A549 (cell line): ENCODE measurements at regions not wholly inside any gene's neighbourhood (a gene's known extent, or its start where the extent isn't known, plus 50 kb on each side); places are given as distances from the start of the nearest gene placed in this dataset.

Experiments
- ATAC-seq, 2 experiments: fragments of 200-7000 bp in 1 of 2; fragments of >200 bp in 1 of 2; cut with Nextera tagmentation in 1 of 2; cut with Tn5 transposase in 1 of 2; 3 replicates each; pipeline versions ENCODE4 v1.8.0 to v1.9.1; 2018 to 2020; ENCODE audit warnings: mild to moderate bottlenecking in 1 of 2, moderate library complexity in 1 of 2
- CTCF ChIA-PET: fragments of 300-600 bp; sonication (Branson Sonifier 250); formaldehyde crosslinking; extraction: SDS; loops from one replicate; lab custom pipeline; 2021; ENCODE audit warnings: antibody characterized with exemption, inconsistent platforms; lab: Yijun Ruan, JAX
- POLR2A ChIA-PET: fragments of 350-600 bp; formaldehyde crosslinking; extraction: SDS; loops from one replicate; lab custom pipeline; 2021; ENCODE audit warnings: antibody characterized with exemption, inconsistent platforms; lab: Yijun Ruan, JAX
- DNase-seq, 2 experiments: peaks; one replicate each; pipeline versions ENCODE4 v3.0.0 to v3.0.0-alpha.2; 2011 to 2016; ENCODE audit warnings: low read depth in 1 of 2, low spot score in 1 of 2
- FAIRE-seq: peaks from 2 replicates; lab custom pipeline; 2011; peaks lifted over from hg19 to GRCh38; lab: Jason Lieb, UNC
- H3K27ac ChIP-seq, 2 experiments: fragments of >200 bp; sonication (Bioruptor Twin); formaldehyde crosslinking; 3 replicates each; pipeline ENCODE4 v1.5.1; 2016 to 2017
- H3K4me1 ChIP-seq: fragments of >200 bp; sonication (Bioruptor Twin); formaldehyde crosslinking; 3 replicates; pipeline ENCODE4 v1.6.1; 2016
- H3K4me2 ChIP-seq: fragments of >200 bp; sonication (Bioruptor Twin); formaldehyde crosslinking; 3 replicates; pipeline ENCODE4 v1.6.1; 2016
- H3K4me3 ChIP-seq: fragments of >200 bp; sonication (Bioruptor Twin); formaldehyde crosslinking; 3 replicates; pipeline ENCODE4 v1.5.1; 2016
- H3K9me3 ChIP-seq: fragments of >200 bp; sonication (Bioruptor Twin); formaldehyde crosslinking; 3 replicates; pipeline ENCODE4 v1.6.1; 2016
- ATOH8 ChIP-seq: fragments of 250-450 bp; sonication (Bioruptor Pico); IDR thresholded peaks from 2 replicates; pipeline ENCODE4 v1.5.0; 2020; ENCODE audit warnings: low read depth, mild to moderate bottlenecking, moderate library complexity
- BCL3 ChIP-seq: fragments of >200 bp; sonication (Bioruptor Twin); formaldehyde crosslinking; IDR thresholded peaks from 3 replicates; pipeline ENCODE4 v1.6.1; 2016
- CBX2 ChIP-seq: fragments of 200-600 bp; sonication (generic); IDR thresholded peaks from 2 replicates; pipeline ENCODE4 v1.6.1; 2016; ENCODE audit warnings: low read depth, mild to moderate bottlenecking, borderline replicate concordance
- CBX8 ChIP-seq: fragments of 200-600 bp; sonication (generic); IDR thresholded peaks from 2 replicates; pipeline ENCODE4 v1.6.1; 2016
- CEBPB ChIP-seq, 2 experiments: fragments of >200 bp in 1 of 2; sonication (Bioruptor Twin) in 1 of 2; formaldehyde crosslinking in 1 of 2; IDR thresholded peaks; 2 replicates each; pipeline ENCODE4 v1.6.1; 2012 to 2016
- CHD4 ChIP-seq: fragments of 200-600 bp; sonication (generic); IDR thresholded peaks from 2 replicates; pipeline ENCODE4 v1.6.1; 2016; ENCODE audit warnings: antibody characterized with exemption, mild to moderate bottlenecking, borderline replicate concordance
- CTCF ChIP-seq: fragments of >200 bp; sonication (Bioruptor Twin); formaldehyde crosslinking; IDR thresholded peaks from 3 replicates; pipeline ENCODE4 v1.5.1; 2016
- E2F6 ChIP-seq: IDR thresholded peaks from 2 replicates; pipeline ENCODE4 v1.6.1; 2012; ENCODE audit warnings: low read depth, borderline replicate concordance
- ESRRA ChIP-seq: fragments of 150-350 bp; IDR thresholded peaks from 2 replicates; pipeline ENCODE4 v1.6.1; 2014; ENCODE audit warnings: mild to moderate bottlenecking, low read length, borderline replicate concordance
- FOSL2 ChIP-seq, 2 experiments: fragments of 450-650 bp in 1 of 2; fragments of >200 bp in 1 of 2; sonication (Bioruptor Twin) in 1 of 2; formaldehyde crosslinking; IDR thresholded peaks; 2 replicates each; pipeline versions ENCODE4 v1.5.0 to v1.6.1; 2016 to 2020; ENCODE audit warnings: mild to moderate bottlenecking in 1 of 2, moderate library complexity in 1 of 2
- HDAC2 ChIP-seq: fragments of 200-600 bp; sonication (generic); IDR thresholded peaks from 2 replicates; pipeline ENCODE4 v1.6.1; 2016
- HEYL ChIP-seq: fragments of 250-450 bp; sonication (Bioruptor Pico); IDR thresholded peaks from 2 replicates; pipeline ENCODE4 v1.8.0; 2021; ENCODE audit warnings: mild to moderate bottlenecking, moderate library complexity
- HOXA7 ChIP-seq: fragments of 250-450 bp; sonication (Bioruptor Pico); IDR thresholded peaks from 2 replicates; pipeline ENCODE4 v1.5.0; 2020; ENCODE audit warnings: mild to moderate bottlenecking, moderate library complexity
- HOXB13 ChIP-seq: fragments of 250-450 bp; sonication (Bioruptor Pico); IDR thresholded peaks from 2 replicates; pipeline ENCODE4 v1.5.0; 2020; ENCODE audit warnings: low read depth, mild to moderate bottlenecking, moderate library complexity
- KDM5A ChIP-seq: fragments of 200-600 bp; sonication (generic); IDR thresholded peaks from 2 replicates; pipeline ENCODE4 v1.6.1; 2016; ENCODE audit warnings: antibody characterized with exemption, mild to moderate bottlenecking
- NFE2L2 ChIP-seq: fragments of 150-350 bp; conservative IDR thresholded peaks from 2 replicates; pipeline ENCODE4 v1.6.1; 2014; ENCODE audit warnings: low read length
- POLR2AphosphoS2 ChIP-seq: conservative IDR thresholded peaks from 2 replicates; pipeline ENCODE4 v1.6.1; 2012; ENCODE audit warnings: low read length, improper control_type of control experiment, inconsistent platforms
- REST ChIP-seq: fragments of 200-600 bp; sonication (generic); IDR thresholded peaks from 2 replicates; pipeline ENCODE4 v1.6.1; 2016; ENCODE audit warnings: antibody characterized with exemption, mild to moderate bottlenecking, moderate library complexity
- SREBF2 ChIP-seq: fragments of 450-650 bp; IDR thresholded peaks from 2 replicates; pipeline ENCODE4 v1.6.1; 2014; ENCODE audit warnings: mild to moderate bottlenecking, moderate library complexity
- TFCP2L1 ChIP-seq: fragments of 250-450 bp; sonication (Bioruptor Pico); IDR thresholded peaks from 2 replicates; pipeline ENCODE4 v1.5.0; 2021; ENCODE audit warnings: mild to moderate bottlenecking
- TP53 ChIP-seq: fragments of 250-450 bp; sonication (Bioruptor Pico); IDR thresholded peaks from 2 replicates; pipeline ENCODE4 v1.5.0; 2021; ENCODE audit warnings: mild to moderate bottlenecking, moderate library complexity
- ZNF302 ChIP-seq: fragments of 250-450 bp; sonication (Bioruptor Pico); IDR thresholded peaks from 2 replicates; pipeline ENCODE4 v1.9.0; 2021; ENCODE audit warnings: inconsistent platforms, mild to moderate bottlenecking, moderate library complexity
- ZSCAN20 ChIP-seq: fragments of 250-450 bp; sonication (Bioruptor Pico); IDR thresholded peaks from 2 replicates; pipeline ENCODE4 v1.8.0; 2022; ENCODE audit warnings: mild to moderate bottlenecking, moderate library complexity
- WGBS: methylation state at CpG from one replicate; pipeline ENCODE4 v1.1.6; 2017; ENCODE audit errors: missing lambda C conversion rate; 5-methylcytosine and 5-hydroxymethylcytosine counted together

- TF ChIP-seq CBX2 = no peak
- TF ChIP-seq ZSCAN20 = no peak
- no peak for TF ChIP-seq CEBPB (IDR thresholded peaks at IDR 0.05)
- TF ChIP-seq HOXB13 (CRISPR knock-in tag) = no peak
Observed at GRCh38 chr2:48178611-48179010, 135.9 kb upstream of the FOXN2 start (continued).

- FAIRE-seq = no peak
- POLR2A ChIA-PET = no interaction called here
- no peak overlapping the region for H3K4me3 ChIP-seq
- no peak overlapping the region for H3K27ac ChIP-seq
- no peak for ATAC-seq
- no peak for TF ChIP-seq ZNF302
- TF ChIP-seq CEBPB (IDR thresholded peaks at IDR 0.05) = no peak
- TF ChIP-seq ESRRA = no peak
- TF ChIP-seq NFE2L2 = no peak
- CTCF ChIA-PET = interaction anchor here (1.5 kb wide), 1 partner anchor 10 kb away, joined by 5 read pairs; no protein-coding TSS in a partner anchor
- 66% methylated on average over 5 of the region's 5 CpGs for WGBS
- no peak overlapping the region for H3K4me2 ChIP-seq
- peaks cover 7% of the 10 kb centered on the region; the same call in 2 of the 3 replicates for H3K9me3 ChIP-seq
- no peak for DNase-seq
- H3K4me1 ChIP-seq = no peaks in the 10 kb centered on the region
Observed at GRCh38 chr2:48180557-48180956, 133.9 kb upstream of the FOXN2 start.

GRCh38 chr2:48183276-48183675 is 131.2 kb upstream of the FOXN2 start:
- no peak for FAIRE-seq
- no peak overlapping the region for H3K27ac ChIP-seq
- 46% methylated on average over 1 of the region's 1 CpG for WGBS
- POLR2A ChIA-PET = no interaction called here
- no peak for ATAC-seq
- no peaks in the 10 kb centered on the region; the same call in 2 of the 3 replicates for H3K9me3 ChIP-seq
- H3K4me1 ChIP-seq = no peaks in the 10 kb centered on the region
- no peak overlapping the region for H3K4me3 ChIP-seq
- no peak overlapping the region for H3K4me2 ChIP-seq
- DNase-seq = no peak
- CTCF ChIA-PET = no interaction called here
- TF ChIP-seq E2F6 (no peak), HDAC2 (no peak), CTCF (no peak), HOXA7 (no peak), POLR2AphosphoS2 (no peak), HEYL (CRISPR knock-in tag) (no peak), TFCP2L1 (CRISPR knock-in tag) (no peak)

GRCh38 chr2:48183991-48184390 is 130.5 kb upstream of the FOXN2 start:
- Histone ChIP-seq H3K4me1 (no peaks in the 10 kb centered on the region), H3K4me3 (no peak overlapping the region), H3K9me3 (no peaks in the 10 kb centered on the region), H3K27ac (no peak overlapping the region), H3K4me2 (no peak overlapping the region)
- FAIRE-seq = no peak
- no peak for ATAC-seq
- CTCF ChIA-PET = no interaction called here
- DNase-seq = no peak
- POLR2A ChIA-PET = no interaction called here
- TF ChIP-seq KDM5A (no peak), ATOH8 (CRISPR knock-in tag) (no peak), SREBF2 (no peak), TP53 (CRISPR knock-in tag) (no peak), REST (no peak), CBX8 (no peak), FOSL2 (IDR thresholded peaks at IDR 0.05) (no peak), FOSL2 (CRISPR knock-in tag; IDR thresholded peaks at IDR 0.05) (no peak), BCL3 (no peak), CHD4 (no peak), CTCF (no peak)
